PC-9 (cell line): ENCODE measurements at regions not wholly inside any gene's neighbourhood (a gene's known extent, or its start where the extent isn't known, plus 50 kb on each side); places are given as distances from the start of the nearest gene placed in this dataset.
A peak's percentile ranks its signal among the peaks of the same experiment; 100 is the strongest.

Experiments used
- BruUV-seq: library from RNA; stranded (reverse); fragments of 400-500 nt; replicated peaks from 2 replicates; lab custom pipeline; 2021; lab: Mats Ljungman, UMichigan
- CTCF ChIA-PET: fragments of 300-600 bp; sonication (Branson Sonifier 250); formaldehyde crosslinking; loops from one replicate; lab custom pipeline; 2022; ENCODE audit warnings: antibody characterized with exemption; lab: Charles Lee
- POLR2A ChIA-PET: fragments of 300-600 bp; sonication (Branson Sonifier 250); formaldehyde crosslinking; loops from one replicate; lab custom pipeline; 2022; ENCODE audit warnings: antibody characterized with exemption; ENCODE audit not compliant: unreplicated experiment; lab: Charles Lee
- DNase-seq, 2 experiments: peaks; one replicate each; pipeline versions ENCODE4 v3.0.0 to v3.0.0-alpha.2; 2015 to 2022; ENCODE audit warnings: mixed read lengths in 1 of 2
- H2AFZ ChIP-seq: fragments of 200-600 bp; sonication (generic); 2 replicates; pipeline ENCODE4 v1.8.1; 2017; ENCODE audit warnings: antibody characterized with exemption
- H3F3A ChIP-seq: fragments of 200-600 bp; sonication (generic); 2 replicates; pipeline ENCODE4 v1.8.1; 2017; ENCODE audit warnings: antibody characterized with exemption, mild to moderate bottlenecking, low read depth; ENCODE audit not compliant: insufficient read depth
- H3K27ac ChIP-seq: fragments of 200-600 bp; sonication (generic); 2 replicates; pipeline ENCODE4 v1.6.1; 2016; ENCODE audit warnings: mixed run types
- H3K27me3 ChIP-seq: fragments of 200-600 bp; sonication (generic); 2 replicates; pipeline ENCODE4 v1.6.1; 2016; ENCODE audit warnings: low read depth, mixed run types; ENCODE audit not compliant: insufficient read depth
- H3K36me3 ChIP-seq: fragments of 200-600 bp; sonication (generic); 2 replicates; pipeline ENCODE4 v1.6.1; 2016; ENCODE audit warnings: low read depth, mixed run types
- H3K4me1 ChIP-seq: fragments of 200-600 bp; sonication (generic); replicated peaks from 2 replicates; pipeline ENCODE4 v1.6.1; 2016; ENCODE audit warnings: mixed run types; ENCODE audit not compliant: insufficient read depth
- H3K4me2 ChIP-seq: fragments of 200-600 bp; sonication (generic); 2 replicates; pipeline ENCODE4 v1.6.1; 2017; ENCODE audit warnings: mixed run types
- H3K4me3 ChIP-seq: fragments of 200-600 bp; sonication (generic); 2 replicates; pipeline ENCODE4 v1.6.1; 2016; ENCODE audit warnings: mixed run types
- H3K79me2 ChIP-seq: fragments of 200-600 bp; sonication (generic); 2 replicates; pipeline ENCODE4 v1.6.1; 2017; ENCODE audit warnings: low read depth, mixed run types
- H3K9me2 ChIP-seq: fragments of 200-600 bp; sonication (generic); 2 replicates; pipeline ENCODE4 v1.8.1; 2017; ENCODE audit warnings: mild to moderate bottlenecking; ENCODE audit not compliant: insufficient read depth
- H3K9me3 ChIP-seq: fragments of 200-600 bp; sonication (generic); 2 replicates; pipeline ENCODE4 v1.8.1; 2016; ENCODE audit warnings: low read depth; ENCODE audit not compliant: insufficient read depth
- H4K20me1 ChIP-seq: fragments of 200-600 bp; sonication (generic); 2 replicates; pipeline ENCODE4 v1.8.1; 2017; ENCODE audit not compliant: insufficient read depth
- EZH2 ChIP-seq: fragments of 200-600 bp; sonication (generic); IDR thresholded peaks from 2 replicates; pipeline ENCODE4 v1.8.0; 2017; ENCODE audit warnings: antibody characterized with exemption, low read depth
- intact Hi-C: fragments of 100-400 bp; cut with micrococcal nuclease; formaldehyde crosslinking; loops from one replicate; pipeline ENCODE4 v1.10.0; 2022; ENCODE audit not compliant: unreplicated experiment
- TF ChIP-seq, protein P1 (sequence below): fragments of 200-600 bp; sonication (generic); conservative IDR thresholded peaks from 2 replicates; pipeline ENCODE4 v1.6.1; 2017; ENCODE audit warnings: mixed run types, antibody characterized with exemption, mild to moderate bottlenecking, moderate library complexity

DNA sequence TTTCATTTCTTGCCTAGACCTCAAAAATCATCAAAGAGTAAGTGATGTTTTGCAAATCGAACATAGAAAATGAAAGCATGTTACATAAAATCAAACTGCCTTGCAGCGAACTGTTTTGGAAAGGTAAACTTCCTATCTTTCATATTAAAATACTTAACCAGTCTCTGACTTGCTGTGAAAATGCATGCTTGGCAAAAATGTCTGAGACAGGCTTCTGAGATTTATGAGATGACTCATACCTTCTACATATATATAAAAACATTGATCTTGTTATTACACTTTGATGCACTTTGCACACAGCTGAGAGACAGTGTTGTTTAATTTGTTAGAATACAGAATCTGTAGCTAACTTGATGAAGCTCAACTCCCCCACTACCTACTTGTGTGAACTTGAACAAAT lies 179.1 kb downstream of the KITLG start:
- Histone ChIP-seq H3K9me3 (peaks cover 5% of the 10 kb centered on the region; the same call in 1 of the 2 replicates), H3F3A (peaks cover 4% of the 10 kb centered on the region; the same call in 1 of the 2 replicates), H3K9me2 (peaks cover 2% of the 10 kb centered on the region; the same call in 1 of the 2 replicates), H3K4me1 (peaks cover 23% of the 10 kb centered on the region), H3K4me2 (no peak overlapping the region), H3K79me2 (no peaks in the 10 kb centered on the region), H4K20me1 (no peaks in the 10 kb centered on the region), H3K27ac (no peak overlapping the region), H2AFZ (no peak overlapping the region), H3K4me3 (no peak overlapping the region), H3K36me3 (no peaks in the 10 kb centered on the region), H3K27me3 (no peaks in the 10 kb centered on the region)
- peak in 1 of 2 experiments; percentile 42 for DNase-seq
- intact Hi-C loops: no loop called here
- POLR2A ChIA-PET: interaction anchor here (0.5 kb wide), 1 partner anchor 39 kb away, joined by 4 read pairs; no protein-coding TSS in a partner anchor
- BruUV-seq: no TSS peak
- CTCF ChIA-PET: no interaction called here
- no peak for TF ChIP-seq EZH2
- TF ChIP-seq, protein P1, sequence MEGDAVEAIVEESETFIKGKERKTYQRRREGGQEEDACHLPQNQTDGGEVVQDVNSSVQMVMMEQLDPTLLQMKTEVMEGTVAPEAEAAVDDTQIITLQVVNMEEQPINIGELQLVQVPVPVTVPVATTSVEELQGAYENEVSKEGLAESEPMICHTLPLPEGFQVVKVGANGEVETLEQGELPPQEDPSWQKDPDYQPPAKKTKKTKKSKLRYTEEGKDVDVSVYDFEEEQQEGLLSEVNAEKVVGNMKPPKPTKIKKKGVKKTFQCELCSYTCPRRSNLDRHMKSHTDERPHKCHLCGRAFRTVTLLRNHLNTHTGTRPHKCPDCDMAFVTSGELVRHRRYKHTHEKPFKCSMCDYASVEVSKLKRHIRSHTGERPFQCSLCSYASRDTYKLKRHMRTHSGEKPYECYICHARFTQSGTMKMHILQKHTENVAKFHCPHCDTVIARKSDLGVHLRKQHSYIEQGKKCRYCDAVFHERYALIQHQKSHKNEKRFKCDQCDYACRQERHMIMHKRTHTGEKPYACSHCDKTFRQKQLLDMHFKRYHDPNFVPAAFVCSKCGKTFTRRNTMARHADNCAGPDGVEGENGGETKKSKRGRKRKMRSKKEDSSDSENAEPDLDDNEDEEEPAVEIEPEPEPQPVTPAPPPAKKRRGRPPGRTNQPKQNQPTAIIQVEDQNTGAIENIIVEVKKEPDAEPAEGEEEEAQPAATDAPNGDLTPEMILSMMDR: no peak

DNA sequence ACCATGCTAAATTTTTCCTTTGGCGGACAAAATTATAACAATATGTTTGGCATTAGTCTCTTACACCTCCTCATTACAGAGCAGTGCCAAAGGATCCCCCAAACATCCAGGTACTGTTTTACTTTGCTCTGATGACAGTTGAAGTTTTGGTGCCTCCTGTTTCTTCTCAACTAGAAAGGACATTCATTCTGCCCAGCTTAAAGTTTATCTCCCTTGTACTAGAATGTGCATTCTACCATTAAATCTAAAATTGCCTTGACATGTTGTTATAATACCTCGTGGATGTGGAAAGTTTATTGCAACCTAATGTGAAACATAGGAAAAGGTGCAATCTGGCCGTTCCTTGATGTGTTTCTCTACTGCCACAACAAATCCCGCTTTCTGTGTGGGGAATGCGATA lies 173.4 kb downstream of the KITLG start:
- Histone ChIP-seq H3K27me3 (no peaks in the 10 kb centered on the region), H3K9me3 (no peaks in the 10 kb centered on the region), H2AFZ (no peak overlapping the region), H3F3A (no peaks in the 10 kb centered on the region), H4K20me1 (no peaks in the 10 kb centered on the region), H3K27ac (no peak overlapping the region), H3K79me2 (no peaks in the 10 kb centered on the region), H3K9me2 (no peaks in the 10 kb centered on the region; the same call in 1 of the 2 replicates), H3K4me2 (no peak overlapping the region), H3K36me3 (no peaks in the 10 kb centered on the region), H3K4me3 (no peak overlapping the region), H3K4me1 (0 out of 2 replicates have a peak, but pooled peaks cover 4% of the 10 kb centered on the region)
- ChIA-PET POLR2A (no interaction called here), CTCF (no interaction called here)
- no TSS peak for BruUV-seq
- no peak for DNase-seq
- intact Hi-C loops: no loop called here
- TF ChIP-seq EZH2: no peak
- TF ChIP-seq, protein P1: no peak

DNA sequence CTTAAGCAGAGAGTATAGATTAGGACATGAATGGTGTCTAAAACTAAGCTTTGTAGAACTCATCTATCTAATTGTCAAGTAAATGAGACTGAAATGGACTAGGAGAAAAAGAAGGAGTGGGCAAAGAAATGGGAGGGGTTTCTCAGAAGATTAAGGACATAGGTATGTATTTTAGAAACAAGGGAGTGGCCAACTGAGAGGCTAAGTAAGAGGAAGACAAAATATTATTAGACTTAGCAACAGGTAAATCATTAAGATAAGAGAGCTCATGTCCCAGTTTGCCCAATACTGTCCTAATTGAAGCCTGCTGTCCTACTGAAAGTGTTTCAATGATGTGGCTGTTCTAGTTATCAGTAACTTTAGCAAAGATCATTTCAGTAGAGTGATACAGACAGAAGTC lies 171.4 kb downstream of the KITLG start:
- H3K36me3 ChIP-seq: no peaks in the 10 kb centered on the region
- H3K4me1 ChIP-seq: 0 out of 2 replicates have a peak, but pooled peaks cover 4% of the 10 kb centered on the region
- intact Hi-C loops: no loop called here
- H2AFZ ChIP-seq: peak overlapping the region; percentile 40; the same call in 1 of the 2 replicates
- H3K27me3 ChIP-seq: no peaks in the 10 kb centered on the region
- BruUV-seq: no TSS peak
- no peaks in the 10 kb centered on the region for H3F3A ChIP-seq
- ChIA-PET CTCF (no interaction called here), POLR2A (interaction anchor here (0.6 kb wide), 1 partner anchor 267 kb away, joined by 3 read pairs; the partner anchor contains the start of genes CEP290 and TMTC3)
- H3K9me2 ChIP-seq: no peaks in the 10 kb centered on the region; the same call in 1 of the 2 replicates
- no peak overlapping the region for H3K27ac ChIP-seq
- H3K4me2 ChIP-seq: no peak overlapping the region
- H3K9me3 ChIP-seq: no peaks in the 10 kb centered on the region
- no peaks in the 10 kb centered on the region for H3K79me2 ChIP-seq
- H4K20me1 ChIP-seq: no peaks in the 10 kb centered on the region
- H3K4me3 ChIP-seq: no peak overlapping the region
- TF ChIP-seq, protein P1: no peak
- no peak for TF ChIP-seq EZH2
- no peak for DNase-seq
